LHCN-M2 (cell line): ENCODE measurements at regions not wholly inside any gene's neighbourhood (a gene's known extent, or its start where the extent isn't known, plus 50 kb on each side); places are given as distances from the start of the nearest gene placed in this dataset.

Experiments
- DNase-seq: peaks from one replicate; pipeline ENCODE4 v3.0.0-alpha.2; 2012; ENCODE audit warnings: low read depth

DNA sequence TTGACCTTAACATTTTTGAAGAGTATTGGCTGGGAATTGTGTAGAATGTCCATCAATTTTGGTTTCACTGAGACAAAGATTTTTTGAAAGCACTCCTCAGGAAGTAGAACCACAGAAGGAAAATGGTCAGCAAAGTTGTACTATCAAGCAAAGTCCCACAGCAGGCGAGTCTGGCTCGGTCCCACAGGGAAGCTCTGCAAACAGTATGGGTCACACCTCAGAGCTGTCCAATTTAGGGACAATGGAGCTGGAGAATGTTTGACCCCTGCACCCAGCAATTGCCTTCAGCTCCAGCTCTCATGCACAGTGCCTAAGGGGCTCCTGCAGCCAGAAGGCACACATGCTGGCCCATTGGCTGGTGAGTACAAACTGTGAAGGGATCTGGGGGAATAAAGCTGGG lies 147.0 kb downstream of the MAFB start:
- no peak for DNase-seq

GRCh38 chr20:40540166-40540565 lies 148.9 kb downstream of the MAFB start:
- no peak for DNase-seq

DNA sequence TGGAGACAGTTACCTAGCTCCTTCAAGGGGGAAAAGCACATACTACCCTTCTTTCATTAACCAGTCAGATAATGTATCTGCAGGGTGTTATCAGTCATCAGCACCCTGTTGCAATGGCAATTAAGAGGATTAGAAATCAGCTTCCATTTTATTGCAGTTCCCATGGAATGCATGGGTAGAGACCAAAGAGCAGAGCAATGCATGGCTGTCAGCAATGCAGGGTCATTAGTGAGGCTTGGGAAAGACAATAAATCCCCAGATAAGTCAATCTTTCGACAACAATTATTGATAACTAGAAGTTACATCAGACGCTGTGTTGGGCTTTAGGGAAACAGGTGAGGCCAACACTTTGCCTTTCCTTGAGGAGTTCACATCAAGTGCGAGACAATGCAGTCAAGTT lies 150.9 kb downstream of the MAFB start:
- DNase-seq, result no peak

DNA sequence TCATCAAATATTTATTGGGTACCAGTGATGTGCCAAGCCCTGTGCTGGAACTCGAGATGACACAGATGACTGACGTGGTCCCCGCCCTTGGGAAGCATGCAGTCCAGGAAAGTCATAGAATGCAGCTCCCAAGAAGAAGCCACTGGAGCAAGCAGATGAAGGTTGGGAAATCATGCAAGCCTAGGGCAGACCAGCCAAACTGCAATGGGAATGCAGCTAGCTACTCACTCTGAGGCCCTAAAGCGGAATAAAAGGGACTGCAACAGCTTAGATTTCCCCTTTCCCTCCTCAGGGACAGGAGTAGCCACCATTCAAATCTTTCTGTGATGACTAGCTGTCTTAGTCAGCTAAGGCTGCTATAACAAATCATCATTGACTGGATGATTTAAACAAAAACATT lies 152.2 kb downstream of the MAFB start:
- no peak for DNase-seq

DNA sequence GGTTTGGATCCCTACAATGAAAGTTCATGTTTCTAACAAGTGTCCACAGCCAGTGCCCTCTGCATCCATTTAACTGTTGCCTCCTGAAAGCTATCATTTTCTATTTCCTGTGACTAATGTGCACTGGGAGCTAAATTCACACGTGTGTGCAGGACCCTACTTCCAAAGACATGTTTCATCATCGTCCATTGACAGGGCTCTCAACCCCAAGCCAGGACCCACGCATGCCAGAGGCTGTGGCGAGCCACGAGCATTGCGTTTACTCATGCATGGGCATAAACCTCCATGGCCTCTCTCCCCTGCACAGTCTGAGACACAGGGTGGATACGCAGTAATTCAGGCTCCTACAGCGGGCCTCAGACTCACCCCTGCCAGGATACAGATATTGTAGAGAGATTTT lies 153.2 kb downstream of the MAFB start:
- no peak for DNase-seq

DNA sequence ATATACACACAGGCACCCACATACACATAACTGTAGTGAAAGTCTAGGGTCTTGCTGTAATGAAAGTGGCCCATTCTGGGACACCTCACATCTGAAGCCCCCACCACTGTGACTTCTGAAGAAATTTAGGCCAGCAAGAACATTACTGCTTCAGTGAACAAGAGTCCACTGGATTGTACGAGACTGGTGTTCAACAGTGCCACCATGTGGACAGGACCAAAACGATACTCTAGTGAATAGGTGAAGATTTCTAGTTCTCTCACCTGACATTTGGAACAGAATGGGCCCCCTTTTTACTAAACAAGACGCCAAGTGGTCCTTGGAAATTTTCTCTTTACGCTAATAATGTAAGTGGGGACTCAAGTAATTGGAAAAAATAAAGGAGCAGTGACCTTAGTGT lies 156.9 kb downstream of the MAFB start:
- no peak for DNase-seq

DNA sequence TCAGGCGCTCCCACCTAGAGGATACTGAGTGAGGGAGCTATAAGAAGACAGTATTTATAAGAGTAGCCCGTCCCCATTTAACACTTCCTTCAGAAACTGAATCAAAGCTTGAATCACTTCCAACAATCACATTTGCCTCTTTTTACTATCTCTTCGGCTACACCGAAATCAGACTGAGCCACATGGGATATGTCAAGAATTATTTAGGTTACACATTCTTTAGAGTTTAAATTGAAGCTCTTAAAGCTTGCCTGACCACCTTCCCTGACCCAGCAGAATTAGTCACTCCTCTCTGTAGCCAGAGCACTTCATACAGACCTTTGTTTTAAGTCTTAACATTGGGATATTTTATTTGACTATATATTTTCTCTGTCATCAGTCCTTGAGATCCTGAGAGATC lies 163.7 kb downstream of the MAFB start:
- DNase-seq, result no peak

DNA sequence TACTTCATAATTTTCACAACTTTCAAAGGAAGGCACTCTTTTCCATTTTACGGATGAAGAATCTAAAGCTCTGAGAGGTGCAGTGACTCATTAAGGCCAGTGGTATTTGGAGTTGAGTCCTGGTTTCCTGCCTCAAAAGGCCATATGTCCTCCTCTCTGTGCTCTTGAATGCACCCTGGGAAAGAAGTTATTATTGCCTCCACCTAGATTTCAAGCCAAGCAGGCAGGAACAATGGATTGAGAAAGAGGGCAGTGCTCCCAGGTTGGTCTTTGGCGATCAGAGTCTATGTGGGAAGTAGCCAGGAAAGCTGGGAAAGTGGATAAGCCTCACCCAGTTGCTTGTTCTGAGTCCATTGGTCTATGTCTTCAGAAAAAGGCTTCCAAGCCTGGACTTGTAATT lies 165.0 kb downstream of the MAFB start:
- DNase-seq, result no peak

- no peak for DNase-seq
Observed at GRCh38 chr20:40522405-40522804, 166.6 kb downstream of the MAFB start.

DNA sequence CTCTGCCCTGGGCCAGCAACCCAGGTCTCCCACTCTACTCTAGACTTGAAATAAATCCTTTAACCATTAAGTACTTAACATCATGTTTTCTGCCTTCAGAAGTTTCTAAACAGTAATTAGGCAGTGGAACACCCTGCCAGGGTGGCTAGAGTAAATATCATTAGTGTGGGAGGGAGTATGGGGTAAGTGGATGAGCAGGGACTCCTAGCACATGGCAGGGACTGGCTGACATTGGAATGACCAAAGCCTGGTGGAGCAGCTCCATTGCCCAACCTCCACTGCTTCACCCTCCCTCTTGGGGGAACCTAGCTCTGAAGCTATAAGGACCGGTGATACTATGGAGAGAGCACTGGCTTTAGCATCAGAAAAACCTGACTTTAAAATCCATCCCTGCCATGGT lies 167.1 kb downstream of the MAFB start:
- DNase-seq, result no peak

DNA sequence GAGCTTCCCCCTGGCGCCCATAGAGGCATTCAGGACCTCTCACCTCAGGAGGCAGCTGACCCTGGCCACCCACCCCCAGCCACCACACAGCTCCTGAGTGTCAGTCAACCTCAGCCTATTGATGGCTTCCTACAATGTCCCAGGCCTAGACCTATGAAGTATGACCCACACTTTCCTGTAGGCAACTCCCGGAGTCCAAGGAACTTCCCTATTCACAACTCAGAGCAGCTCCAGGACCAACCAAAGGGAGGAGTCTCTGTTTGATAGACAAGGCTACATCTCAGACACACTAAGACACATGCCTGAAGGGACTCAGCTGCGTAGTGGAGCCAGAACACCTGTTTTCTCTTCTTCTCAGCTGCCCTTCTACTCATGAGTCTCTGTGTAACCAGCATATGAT lies 169.1 kb downstream of the MAFB start:
- DNase-seq, result no peak

GRCh38 chr20:40512994-40513393 lies 176.0 kb downstream of the MAFB start:
- DNase-seq, result no peak

- no peak for DNase-seq
Observed at GRCh38 chr20:40512591-40512990, 176.4 kb downstream of the MAFB start.

DNA sequence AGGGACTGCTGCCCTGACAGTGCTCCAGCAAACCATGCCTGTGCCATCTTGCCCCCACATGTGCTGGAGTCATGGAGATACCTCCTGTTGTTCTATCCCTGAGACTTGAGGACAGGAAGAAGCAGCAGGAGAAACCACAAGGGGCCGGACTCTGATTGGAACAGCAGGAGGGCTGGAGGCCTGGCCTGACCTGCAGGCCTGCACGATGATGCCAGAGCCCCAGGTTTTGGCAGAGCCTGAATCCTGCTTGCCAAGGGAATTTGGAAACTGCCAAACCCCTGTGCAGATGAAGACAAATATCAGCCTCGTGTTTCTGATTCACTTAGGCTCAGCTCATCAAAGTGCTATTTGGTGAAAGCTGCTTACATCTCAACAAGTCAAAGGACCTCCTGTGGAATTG lies 177.6 kb downstream of the MAFB start:
- no peak for DNase-seq

GRCh38 chr20:40510622-40511021 lies 178.4 kb downstream of the MAFB start:
- no peak for DNase-seq

GRCh38 chr20:40508821-40509220 lies 180.2 kb downstream of the MAFB start:
- no peak for DNase-seq

DNA sequence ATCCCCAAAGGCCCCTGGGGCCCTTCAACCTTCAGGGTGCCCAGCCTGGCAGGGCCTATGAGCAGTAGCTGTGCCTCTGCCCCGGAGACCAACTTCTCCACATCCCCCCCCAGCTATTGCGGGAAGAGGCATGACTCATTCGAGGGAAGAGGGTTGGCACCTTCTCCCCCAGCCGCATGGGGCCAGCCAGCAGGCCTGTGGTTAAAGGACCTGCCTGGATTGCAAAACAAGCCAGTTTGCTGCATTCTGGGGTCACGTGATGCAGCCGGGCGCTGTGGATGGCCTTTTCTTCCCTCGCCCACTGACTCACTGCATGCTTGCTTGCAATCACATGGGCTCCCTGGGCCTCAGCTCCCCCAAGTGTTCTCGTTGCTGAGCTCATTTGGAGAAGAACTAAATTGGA lies 182.5 kb downstream of the MAFB start:
- DNase-seq, result peak; percentile 82

GRCh38 chr20:40503119-40503518 lies 185.9 kb downstream of the MAFB start:
- no peak for DNase-seq

DNA sequence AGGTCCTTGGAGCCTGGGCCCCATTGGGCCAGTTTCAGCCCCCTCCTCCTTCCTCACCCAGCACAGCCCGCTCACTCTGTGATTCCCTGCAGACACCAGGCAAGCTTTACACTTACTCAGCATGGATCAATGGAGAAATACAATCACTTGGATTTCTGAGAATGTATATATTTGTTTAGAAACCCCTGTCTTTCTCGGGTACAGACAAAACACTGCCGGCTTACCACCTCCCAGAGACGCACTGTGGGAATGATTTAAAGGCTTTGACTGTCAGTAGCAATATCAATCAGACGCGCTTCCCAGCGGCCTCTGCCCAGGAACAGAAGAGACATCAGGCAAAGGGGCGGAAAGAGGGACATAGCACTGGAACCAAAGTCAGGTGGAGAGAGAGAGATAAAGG lies 186.5 kb downstream of the MAFB start:
- DNase-seq, result no peak

- DNase-seq, result no peak
Observed at GRCh38 chr20:40499391-40499790, 189.6 kb downstream of the MAFB start.

GRCh38 chr20:40497899-40498691 lies 190.9 kb downstream of the MAFB start:
- no peak for DNase-seq

DNA sequence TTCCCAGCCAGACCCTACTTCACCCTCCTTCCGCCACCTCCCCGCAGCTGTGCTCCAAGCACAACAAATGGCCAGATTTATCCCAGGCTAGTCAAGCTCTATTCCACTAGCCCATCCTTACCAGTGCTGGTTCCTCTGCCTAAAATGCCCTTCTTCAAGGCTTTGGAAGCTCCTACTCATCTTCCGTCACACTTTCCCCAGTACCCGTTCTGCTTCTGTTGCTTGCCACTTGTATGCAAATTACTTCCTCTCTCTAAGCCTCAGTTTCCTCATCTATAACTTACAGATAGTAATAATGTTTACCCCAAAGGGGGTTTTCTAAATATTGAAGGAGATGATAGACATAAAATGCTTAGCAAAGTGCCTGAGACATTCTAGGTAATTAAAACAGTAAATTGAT lies 193.1 kb downstream of the MAFB start:
- DNase-seq, result no peak

GRCh38 chr20:40494248-40494647 lies 194.8 kb downstream of the MAFB start:
- no peak for DNase-seq

DNA sequence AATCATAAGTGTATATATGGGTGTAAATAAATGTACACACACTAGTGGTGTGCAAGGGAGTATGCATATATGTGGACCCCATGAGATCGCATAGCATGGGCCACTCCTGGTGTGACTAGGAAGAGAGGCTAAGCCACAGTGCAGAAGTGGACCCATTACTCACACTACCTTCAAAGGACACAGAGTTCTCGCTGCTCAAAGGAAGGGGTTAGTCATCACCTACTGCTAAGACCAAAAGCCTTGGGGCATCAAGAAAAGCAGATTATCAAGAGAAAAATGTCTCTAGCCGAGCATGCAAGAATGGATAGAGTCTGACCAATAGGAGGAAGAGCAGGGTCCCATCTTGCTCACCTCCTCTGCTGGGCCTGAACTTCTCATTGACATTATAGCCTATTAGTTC lies 195.5 kb downstream of the MAFB start:
- peak; percentile 9 for DNase-seq
